GM10266 (cell line): ENCODE measurements at regions not wholly inside any gene's neighbourhood (a gene's known extent, or its start where the extent isn't known, plus 50 kb on each side); places are given as distances from the start of the nearest gene placed in this dataset.

Experiments used
- DNase-seq: peaks from one replicate; pipeline ENCODE4 v3.0.0; 2012; ENCODE audit errors: extremely low spot score
- TF ChIP-seq, protein P1 (sequence below): IDR thresholded peaks from 2 replicates; pipeline ENCODE4 v1.5.1; 2012; ENCODE audit warnings: mild to moderate bottlenecking, low read depth; ENCODE audit not compliant: control insufficient read depth, insufficient read depth; ENCODE audit errors: missing control alignments

DNA sequence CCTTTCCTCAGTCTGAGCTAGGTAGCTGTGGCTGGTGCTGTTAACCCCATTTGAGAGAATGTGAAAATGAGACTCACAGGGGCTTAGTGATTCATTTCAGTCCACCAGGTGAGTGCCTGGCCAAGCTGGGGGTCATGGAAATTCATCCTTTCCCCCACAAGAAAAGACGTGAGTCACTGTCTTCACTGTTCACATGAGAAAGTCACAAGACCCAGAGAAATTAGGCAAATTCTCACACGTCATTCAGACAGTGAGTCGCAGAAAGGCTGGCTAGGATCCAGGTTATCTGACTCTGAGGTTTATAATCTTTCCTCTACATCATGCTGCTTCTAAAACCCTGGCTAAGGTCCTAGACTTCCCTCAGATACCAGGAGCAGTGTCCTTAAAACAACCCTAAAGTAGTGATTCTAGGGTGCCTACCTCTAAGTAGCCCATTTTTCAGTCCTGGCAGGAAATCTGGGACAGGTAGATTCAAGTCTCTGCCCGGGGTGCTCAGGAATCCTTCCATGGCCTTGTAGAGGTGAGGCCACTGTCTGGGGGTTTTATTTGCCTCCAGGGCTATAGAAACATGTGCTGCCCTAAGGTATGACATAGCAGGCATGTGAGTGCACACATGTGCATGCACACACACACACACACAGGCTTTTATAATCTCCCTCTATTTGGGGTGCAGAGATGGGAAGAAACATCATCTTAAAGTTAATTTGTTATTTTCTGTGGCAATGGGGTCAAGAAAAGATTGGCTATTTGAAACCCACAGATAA, 427.9 kb upstream of the CELF2 start:
- peak; percentile 21 for DNase-seq
- TF ChIP-seq, protein P1, sequence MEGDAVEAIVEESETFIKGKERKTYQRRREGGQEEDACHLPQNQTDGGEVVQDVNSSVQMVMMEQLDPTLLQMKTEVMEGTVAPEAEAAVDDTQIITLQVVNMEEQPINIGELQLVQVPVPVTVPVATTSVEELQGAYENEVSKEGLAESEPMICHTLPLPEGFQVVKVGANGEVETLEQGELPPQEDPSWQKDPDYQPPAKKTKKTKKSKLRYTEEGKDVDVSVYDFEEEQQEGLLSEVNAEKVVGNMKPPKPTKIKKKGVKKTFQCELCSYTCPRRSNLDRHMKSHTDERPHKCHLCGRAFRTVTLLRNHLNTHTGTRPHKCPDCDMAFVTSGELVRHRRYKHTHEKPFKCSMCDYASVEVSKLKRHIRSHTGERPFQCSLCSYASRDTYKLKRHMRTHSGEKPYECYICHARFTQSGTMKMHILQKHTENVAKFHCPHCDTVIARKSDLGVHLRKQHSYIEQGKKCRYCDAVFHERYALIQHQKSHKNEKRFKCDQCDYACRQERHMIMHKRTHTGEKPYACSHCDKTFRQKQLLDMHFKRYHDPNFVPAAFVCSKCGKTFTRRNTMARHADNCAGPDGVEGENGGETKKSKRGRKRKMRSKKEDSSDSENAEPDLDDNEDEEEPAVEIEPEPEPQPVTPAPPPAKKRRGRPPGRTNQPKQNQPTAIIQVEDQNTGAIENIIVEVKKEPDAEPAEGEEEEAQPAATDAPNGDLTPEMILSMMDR = no peak

DNA sequence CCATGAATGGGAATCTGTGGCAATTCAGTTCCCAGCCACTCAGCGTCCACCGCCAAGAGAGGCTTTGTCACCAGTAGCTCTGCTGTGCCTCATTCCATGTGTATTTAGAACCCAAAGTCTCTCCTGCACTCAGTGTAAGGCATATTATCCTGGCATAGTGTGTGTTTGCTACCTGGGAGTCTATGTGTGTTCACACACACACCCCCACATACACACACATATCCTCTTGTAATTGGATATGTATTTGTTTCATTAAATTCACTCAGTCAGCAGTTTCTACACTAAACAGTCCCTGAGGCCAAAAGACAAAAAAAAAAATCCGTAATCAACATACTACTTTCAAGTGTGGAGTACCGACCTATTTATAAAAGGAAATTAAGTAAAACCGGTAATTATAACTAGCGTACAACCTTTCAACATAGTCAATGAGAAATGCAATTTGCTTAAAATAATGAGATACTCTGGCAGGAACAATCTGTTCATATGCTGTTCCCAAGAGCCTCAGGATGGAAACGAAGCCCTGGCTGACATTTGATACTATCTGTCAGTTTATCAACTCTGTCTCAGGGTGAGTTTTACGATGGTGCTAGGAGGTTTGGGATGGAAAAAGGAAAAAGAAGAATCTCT, 425.8 kb upstream of the CELF2 start:
- DNase-seq = no peak
- TF ChIP-seq, protein P1 = no peak

DNA sequence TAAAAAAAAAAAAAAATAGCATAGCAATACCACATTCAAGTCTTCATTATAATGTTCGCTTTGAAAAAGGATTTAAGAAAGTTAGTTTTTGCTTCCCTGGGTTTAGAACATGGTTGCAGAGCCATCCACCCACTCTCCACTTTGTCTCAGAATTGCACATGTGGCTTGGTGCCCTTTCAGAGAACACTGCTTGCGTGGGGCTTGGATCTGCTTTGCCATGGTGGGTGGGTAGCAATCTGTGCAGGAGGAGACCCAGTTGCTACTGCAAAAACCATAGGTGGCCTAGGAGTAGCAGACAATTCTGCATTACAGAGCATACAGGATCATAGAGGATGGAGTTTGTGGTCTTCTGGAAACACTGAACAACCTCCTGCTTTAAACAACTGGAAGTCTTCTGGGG, 421.4 kb upstream of the CELF2 start:
- no peak for DNase-seq
- TF ChIP-seq, protein P1 = no peak

DNA sequence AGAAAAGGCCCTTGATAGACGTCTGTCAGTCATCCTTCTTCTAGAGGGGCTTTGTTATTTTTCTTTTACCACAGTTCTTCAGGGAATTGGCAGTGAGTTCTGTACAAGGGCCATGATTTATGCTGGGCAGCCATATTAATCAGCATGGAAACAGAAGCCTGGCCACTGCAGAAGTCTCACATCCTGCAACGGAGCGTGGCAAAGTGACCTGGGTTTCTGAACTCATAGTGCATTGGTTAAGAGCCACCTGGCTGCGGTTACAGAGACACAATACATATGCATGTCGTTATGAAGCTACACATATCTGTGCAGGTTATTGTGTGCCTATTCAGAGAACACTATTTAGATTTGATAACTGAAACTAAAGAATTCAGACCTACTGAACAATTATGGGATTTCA, 419.4 kb upstream of the CELF2 start:
- peak; percentile 6 for DNase-seq
- TF ChIP-seq, protein P1 = no peak

DNA sequence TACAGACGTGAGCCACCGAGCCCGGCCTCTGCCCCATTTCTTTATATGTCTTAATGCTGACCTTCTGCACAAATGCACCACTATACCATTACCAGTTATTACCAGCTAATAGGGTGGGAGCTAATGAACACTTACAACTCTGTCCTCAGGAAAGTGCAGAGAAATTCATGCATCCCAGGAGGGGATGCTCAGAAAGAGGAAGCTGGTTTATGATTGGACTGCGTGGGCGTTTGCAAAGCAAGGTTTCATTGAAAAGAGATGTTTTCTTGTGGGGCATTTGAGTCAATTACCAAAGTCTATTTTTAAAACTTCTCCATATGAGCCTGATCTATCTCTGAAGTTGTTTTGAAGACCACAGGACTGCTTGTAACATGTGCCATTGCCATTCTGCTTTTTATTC, 417.7 kb upstream of the CELF2 start:
- TF ChIP-seq, protein P1 = no peak
- DNase-seq = peak; percentile 8

DNA sequence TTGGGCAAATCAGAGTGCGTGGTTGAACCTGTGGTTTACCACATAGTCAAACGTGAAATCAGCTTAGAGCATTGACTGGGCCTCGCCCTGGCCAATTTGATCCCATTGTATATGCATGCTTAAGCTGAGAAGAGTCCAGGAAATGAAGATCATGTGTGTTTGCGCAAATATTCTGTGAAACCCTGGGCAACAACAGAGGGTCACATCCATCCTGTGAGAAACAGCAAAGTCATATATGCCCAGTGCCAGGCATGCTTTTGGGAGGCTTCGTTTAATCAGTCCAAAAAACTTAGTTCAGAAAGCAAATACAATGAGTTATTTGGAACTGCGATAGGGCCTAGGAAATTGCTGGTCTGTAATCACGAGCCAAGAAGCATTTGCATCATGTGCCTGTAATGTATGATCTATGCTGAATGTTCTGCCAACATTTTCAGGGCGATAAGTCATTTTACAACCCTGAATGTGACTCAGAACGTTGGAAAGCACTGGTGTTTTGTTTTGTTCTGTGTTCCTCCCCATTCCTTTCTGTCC, 412.1 kb upstream of the CELF2 start:
- TF ChIP-seq, protein P1 = no peak
- no peak for DNase-seq
